DMS53 treated with DMSO at 0.1 percent for 48 hours (cell line): ENCODE measurements at regions not wholly inside any gene's neighbourhood (a gene's known extent, or its start where the extent isn't known, plus 50 kb on each side); places are given as distances from the start of the nearest gene placed in this dataset.
"Not testable (repeated sequence)": the region's sequence is repeated elsewhere in the genome, so short reads cannot be mapped to it uniquely, and the experiment has no call there.

Experiments used
- DNase-seq: peaks from one replicate; lab custom pipeline; 2025; ENCODE audit not compliant: unreplicated experiment; lab: John Stamatoyannopoulos, UW

DNA sequence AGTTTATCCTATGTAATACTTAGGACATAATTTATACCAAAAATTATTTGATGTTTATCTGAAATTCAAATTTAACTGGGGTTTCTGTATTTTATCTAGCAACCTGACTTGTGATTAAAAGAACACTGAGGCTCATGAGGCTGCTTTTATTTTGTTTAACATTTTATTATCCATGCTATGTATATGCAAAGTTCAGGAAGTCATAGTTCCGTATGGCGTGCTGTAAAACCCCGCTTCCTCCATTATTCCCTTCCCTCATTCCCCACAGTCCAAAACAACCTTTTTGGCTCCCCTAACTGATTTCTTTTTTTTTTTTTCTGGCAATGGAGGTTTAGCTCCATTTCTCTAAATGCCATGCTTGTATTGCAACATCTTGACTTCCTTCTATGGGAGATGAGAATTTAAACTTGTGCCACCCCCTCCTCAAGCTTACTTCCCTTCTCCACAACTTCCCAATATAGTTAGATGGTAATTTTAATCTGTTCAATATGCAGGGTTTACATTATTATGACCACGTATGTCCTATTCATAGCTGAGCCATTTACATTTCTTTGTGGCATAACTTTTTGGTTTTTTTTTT is 138.0 kb upstream of the DNAH14 start:
- no peak for DNase-seq

GRCh38 chr1:224795591-224795990 is 133.9 kb upstream of the DNAH14 start:
- no peak for DNase-seq

DNA sequence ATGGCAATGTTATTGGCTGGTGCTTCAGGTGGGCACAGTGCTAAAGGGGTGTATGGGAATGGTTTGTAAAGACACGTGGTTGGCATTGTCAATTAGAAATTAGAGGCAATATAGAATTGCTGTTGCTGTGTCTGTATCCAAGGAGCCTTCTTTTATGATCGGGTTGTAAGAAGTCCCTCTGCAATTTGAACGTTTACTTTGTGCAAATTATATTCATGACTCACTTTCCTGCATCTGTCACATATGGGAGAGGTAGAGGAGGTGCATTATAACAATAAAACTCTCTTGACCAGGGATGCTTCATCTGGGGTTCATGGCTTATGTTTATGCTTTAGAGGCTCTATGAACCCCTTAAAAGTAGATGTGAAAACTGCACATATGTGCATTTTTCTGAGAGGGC is 130.4 kb upstream of the DNAH14 start:
- DNase-seq, result no peak

- no peak for DNase-seq
These were observed 128.9 kb upstream of the DNAH14 start for GRCh38 chr1:224800486-224801119.

- DNase-seq, result no peak
These were observed 127.5 kb upstream of the DNAH14 start for GRCh38 chr1:224801844-224802490.

GRCh38 chr1:224802617-224803016 is 126.9 kb upstream of the DNAH14 start:
- DNase-seq, result no peak

GRCh38 chr1:224804220-224804619 is 125.3 kb upstream of the DNAH14 start:
- DNase-seq, result no peak

DNA sequence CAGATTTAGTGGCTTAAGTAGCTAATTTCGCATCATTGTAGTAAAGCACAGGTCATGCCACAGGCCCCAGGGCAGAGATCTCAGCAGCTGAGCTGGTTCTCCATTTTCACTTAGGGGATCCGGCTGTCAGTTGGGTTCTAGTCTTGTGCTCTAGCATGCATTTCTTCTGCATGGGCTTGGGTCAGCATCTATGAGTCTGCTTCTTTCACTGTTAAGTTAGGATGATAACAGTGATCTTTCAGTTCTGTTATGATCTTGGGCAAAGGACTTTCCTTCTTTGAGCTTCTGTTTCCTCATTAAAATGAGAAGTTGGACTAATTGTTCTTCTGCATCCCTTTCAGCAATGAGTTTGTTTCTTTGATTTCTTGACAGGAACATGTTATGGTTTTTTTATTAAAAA is 123.6 kb upstream of the DNAH14 start:
- no peak for DNase-seq

DNA sequence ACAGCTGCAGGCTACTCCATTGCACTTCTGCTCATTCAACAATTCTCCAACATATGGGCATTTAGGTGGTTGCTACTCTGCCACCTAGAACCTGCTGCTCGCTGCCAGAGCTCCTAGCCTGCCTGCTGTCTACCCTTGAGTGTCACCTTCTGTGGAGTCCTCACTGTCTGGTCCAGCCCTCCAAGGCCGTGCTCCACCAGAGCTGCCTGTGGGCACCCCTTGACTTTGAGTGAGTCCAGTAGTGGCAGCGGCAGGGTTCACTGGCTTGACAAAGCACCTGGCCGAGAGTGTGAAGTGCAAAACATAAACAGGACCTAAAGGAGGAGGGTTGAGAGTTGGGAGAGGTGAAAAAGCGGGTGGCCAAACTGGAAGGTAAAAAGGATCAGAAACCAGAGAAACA is 120.3 kb upstream of the DNAH14 start:
- DNase-seq, result no peak

DNA sequence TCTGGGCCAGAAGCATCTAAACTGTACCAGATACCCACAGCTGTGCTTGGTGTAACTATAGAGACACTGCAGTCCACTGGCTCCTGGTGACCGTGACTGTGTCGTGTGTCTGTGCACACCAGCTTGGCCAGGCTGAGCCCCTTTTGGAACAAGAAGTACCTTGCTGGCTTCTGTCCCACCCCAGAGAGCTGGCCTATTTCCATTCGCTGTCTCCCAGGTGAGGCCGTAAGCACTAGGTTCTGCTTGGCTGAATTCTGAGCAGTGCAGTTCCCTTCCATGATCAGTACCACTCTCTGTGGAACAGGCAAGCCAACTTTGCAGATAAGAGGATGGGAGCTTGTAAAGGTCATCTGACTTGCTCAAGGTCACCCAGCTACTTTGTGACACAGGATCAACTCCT is 119.9 kb upstream of the DNAH14 start:
- DNase-seq, result no peak

DNA sequence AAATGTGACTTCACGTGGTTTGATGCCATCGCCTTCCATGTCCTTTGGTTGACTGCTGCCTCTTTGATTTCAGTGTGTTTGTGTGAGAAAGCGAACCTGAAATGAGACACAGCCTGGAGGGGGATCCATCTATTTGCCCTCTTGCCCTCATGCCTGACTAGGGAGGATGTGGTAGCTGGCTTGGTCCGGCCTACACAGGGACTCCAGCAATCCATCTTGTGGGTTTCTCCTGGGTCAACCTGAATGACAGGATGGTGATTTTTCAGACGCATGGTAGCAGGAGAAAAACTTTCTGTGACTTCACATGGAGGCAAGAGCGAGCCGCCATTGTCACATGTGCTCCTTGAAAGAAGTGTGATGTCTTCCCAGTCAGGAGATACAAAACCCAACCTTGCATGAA is 117.9 kb upstream of the DNAH14 start:
- DNase-seq, result no peak

DNA sequence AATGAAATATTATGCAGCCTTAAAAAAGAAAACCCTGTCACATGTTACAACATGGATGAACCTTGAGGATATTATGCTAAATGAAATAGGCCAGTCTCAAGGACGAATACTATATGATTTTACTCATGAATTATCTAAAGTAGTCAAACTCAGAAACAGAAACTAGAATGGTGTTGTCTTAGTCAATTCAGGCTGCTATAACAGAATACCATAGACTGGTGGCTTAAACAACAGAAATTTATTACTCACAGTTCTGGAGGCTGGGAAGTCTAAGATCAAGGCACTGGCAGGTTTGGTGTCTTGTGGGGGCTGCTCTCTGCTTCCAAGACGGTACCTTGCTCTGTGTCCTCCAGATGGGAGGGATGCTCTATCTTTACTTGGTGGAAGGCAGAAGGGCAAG is 113.8 kb upstream of the DNAH14 start:
- no peak for DNase-seq

DNA sequence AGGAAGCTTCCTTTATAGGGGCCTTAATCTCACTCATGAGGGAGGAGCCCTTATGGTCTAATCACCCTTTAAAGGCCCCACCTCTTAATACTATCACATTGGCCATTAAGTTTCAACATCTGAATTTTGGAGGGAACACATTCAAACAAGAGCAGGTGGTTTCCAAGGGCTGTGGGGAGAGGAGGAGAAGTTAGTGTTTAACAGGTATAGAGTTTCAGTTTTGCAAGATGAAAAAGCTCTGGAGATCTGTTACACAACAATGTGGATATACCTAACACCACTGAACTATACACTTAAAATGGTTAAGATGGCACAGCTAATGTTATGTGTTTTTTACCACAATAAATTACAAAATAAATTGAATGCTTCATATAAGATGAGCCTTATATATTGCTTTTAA is 113.4 kb upstream of the DNAH14 start:
- no peak for DNase-seq

- no peak for DNase-seq
These were observed 112.1 kb upstream of the DNAH14 start for GRCh38 chr1:224817382-224817781.

DNA sequence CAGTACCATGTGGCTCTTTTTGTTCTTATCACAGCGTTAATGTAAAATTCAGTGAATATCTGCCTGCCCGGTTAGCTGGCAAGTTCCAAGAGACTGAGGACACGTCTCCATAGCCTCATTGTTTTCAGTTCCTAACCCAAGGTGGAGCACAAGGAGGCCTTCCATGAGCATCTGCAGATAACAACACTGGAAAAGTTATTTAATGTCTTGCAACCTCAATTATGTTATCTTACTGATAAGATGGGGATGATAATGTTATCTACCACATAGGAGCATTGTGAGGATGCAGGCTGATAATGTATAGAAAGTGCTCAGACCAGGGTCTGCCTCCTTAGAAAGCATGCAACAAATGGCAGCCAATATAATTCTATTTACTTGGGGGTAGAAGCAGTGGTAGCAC is 109.6 kb upstream of the DNAH14 start:
- no peak for DNase-seq

- no peak for DNase-seq
These were observed 109.1 kb upstream of the DNAH14 start for GRCh38 chr1:224820341-224820740.

- DNase-seq, result not testable (repeated sequence)
These were observed 107.7 kb upstream of the DNAH14 start for GRCh38 chr1:224821751-224822150.

- no peak for DNase-seq
These were observed 103.9 kb upstream of the DNAH14 start for GRCh38 chr1:224825525-224826000.

GRCh38 chr1:224828691-224829090 is 100.8 kb upstream of the DNAH14 start:
- no peak for DNase-seq

GRCh38 chr1:224831501-224831900 is 98.0 kb upstream of the DNAH14 start:
- DNase-seq, result no peak

DNA sequence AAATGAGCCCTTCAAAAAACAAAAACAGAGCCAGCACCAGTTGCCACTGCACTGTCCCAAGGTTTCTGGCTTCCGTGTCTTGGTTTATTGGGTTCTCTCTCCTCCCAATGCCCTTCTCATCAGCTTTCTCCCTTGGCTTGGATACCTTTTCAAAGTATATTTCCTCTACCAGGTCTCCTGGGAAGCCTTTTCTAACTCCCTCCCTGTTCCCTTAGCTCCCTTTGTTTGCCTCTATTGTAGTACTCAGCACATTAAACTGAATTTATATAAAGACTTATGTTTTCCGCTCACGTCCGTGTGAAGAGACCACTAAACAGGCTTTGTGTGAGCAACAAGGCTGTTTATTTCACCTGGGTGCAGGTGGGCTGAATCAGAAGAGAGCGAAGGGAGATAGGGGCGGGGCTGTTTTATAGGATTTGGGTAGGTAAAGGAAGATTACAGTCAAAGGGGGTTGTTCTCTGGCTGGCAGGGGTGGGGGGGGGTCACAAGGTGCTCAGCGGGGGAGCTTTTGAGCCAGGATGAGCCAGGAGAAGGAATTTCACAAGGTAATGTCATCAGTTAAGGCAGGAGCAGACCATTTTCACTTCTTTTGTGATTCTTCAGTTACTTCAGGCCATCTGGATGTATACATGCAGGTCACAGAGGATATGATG is 89.7 kb upstream of the DNAH14 start:
- DNase-seq, result not testable (repeated sequence)

- DNase-seq, result not testable (repeated sequence)
These were observed 87.7 kb upstream of the DNAH14 start for GRCh38 chr1:224841803-224842202.
